T-helper 1 cell (primary cell): ENCODE measurements at regions not wholly inside any gene's neighbourhood (a gene's known extent, or its start where the extent isn't known, plus 50 kb on each side); places are given as distances from the start of the nearest gene placed in this dataset.
"Not testable (repeated sequence)": the region's sequence is repeated elsewhere in the genome, so short reads cannot be mapped to it uniquely, and the experiment has no call there.

Experiments
- DNase-seq, 5 donors: peaks; one replicate each; pipeline ENCODE4 v3.0.0-alpha.2; 2012 to 2020

DNA sequence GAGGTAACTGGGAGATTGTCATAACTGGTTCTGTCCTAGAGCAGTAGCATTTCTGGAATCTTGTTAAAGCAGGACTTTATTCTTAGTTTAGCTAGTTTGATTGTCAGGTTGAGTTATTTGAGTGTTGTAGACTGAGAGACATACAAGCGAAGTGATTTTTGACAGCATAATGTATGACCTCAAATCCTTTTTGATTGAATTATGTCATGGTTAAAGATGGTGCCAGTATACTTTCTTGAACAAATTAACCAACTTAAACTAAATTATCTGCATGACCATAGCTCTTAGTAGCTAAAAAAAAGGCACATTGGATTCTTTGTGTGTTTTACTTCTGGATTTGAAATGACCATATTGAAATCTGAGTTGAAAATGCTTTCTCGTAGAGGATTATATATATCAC, 626.6 kb downstream of the TMTC2 start:
- DNase-seq, result no peak

DNA sequence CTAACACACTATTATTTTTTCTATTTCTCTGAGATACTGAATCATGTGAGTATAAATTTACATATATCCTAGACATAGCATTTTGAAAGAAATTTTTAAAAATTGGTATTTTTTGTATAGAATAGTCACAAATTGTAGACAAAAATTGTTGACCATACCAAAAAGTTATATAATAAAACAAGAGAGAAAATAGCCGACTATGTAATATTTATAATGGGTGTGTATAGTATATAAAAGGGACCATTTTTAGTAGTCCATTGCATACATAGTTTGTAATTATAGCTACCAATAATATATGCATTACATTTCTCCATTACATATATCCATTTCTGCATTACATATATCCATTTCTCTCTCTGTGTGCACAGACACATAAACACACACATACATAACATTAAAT, 590.2 kb downstream of the TMTC2 start:
- DNase-seq, result no peak

GRCh38 chr12:83271201-83271600, 584.5 kb downstream of the TMTC2 start:
- DNase-seq, result no peak

GRCh38 chr12:83265808-83266207, 579.1 kb downstream of the TMTC2 start:
- DNase-seq, result no peak

DNA sequence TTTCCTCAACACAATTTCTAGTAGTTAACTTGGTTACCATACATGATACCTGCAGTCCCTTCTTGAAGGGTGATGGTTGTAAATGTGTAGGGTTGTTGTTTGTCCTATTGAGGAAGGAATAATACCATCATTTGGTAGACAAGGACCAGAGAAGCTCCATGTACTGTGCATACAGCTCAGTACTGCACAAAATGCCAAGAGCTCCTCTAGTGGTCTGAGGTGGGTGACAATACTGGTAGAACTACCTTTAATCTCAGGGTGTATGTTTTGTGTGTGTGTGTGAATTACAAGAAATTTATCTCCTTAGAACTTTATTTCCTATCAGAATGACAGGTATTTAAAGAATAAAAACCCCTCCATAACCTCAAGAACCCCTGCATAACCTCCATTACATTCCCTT, 575.3 kb downstream of the TMTC2 start:
- DNase-seq, result no peak

GRCh38 chr12:83260126-83260525, 573.4 kb downstream of the TMTC2 start:
- DNase-seq, result not testable (repeated sequence)

- DNase-seq, result no peak
Measured at GRCh38 chr12:83257726-83258125, 571.0 kb downstream of the TMTC2 start.

- DNase-seq, result no peak
Measured at GRCh38 chr12:83256562-83256961, 569.9 kb downstream of the TMTC2 start.

- DNase-seq, result no peak
Measured at GRCh38 chr12:83250866-83251265, 564.2 kb downstream of the TMTC2 start.

GRCh38 chr12:83245156-83245555, 558.5 kb downstream of the TMTC2 start:
- DNase-seq, result no peak

- DNase-seq, result no peak
Measured at GRCh38 chr12:83244001-83244400, 557.3 kb downstream of the TMTC2 start.

GRCh38 chr12:83233987-83234386, 547.3 kb downstream of the TMTC2 start:
- not testable (repeated sequence) for DNase-seq

DNA sequence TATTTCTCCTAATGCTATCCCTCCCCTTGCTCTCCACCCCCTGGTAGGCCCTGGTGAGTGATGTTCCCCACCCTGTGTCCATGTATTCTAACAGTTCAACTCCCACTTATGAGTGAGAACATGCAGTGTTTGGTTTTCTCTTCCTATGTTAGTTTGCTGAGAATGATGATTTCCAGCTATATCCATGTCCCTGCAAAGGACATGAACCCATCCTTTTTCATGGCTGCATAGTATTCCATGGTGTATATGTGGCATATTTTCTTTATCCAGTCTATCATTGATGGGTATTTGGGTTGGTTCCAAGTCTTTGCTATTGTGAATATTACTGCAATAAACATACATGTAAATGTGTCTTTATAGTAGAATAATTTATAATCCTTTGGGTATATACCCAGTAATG, 540.3 kb downstream of the TMTC2 start:
- not testable (repeated sequence) for DNase-seq

DNA sequence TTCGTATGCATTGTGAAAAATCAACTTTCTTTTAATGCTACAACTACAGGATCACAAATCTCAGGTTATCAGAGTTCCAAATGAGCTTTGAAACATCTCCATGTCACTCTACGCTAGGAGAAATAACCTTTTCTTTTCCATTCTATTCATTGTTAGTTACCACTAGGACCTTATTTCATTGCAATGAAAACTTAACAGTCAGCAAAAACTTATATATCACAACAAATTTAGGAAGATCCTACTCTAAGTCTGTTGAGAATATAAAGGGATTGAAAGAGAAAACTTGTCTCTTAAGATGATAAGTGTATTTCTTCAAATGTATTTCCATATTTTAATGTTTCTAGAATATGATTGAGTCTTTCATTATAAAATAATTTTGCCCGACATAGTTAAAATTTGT, 539.1 kb downstream of the TMTC2 start:
- DNase-seq, result no peak

DNA sequence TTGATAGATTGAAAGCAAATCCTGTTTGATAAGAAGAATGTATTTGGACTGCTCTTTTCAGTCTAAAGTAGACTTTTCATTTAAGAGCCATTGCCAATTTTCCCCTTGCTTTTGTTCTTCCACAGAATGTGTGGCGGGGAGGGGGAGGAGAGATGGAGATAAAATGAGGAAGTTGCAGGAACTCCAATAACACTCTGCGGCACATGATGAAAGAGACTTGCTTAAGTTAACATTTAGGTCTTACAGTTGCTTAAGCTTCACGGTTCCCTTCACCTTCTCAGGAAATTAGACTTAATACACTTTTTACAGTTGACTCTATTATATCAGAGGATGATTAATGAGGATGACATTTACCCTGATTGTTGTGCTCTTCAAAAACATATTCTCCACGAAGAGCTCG, 537.3 kb downstream of the TMTC2 start:
- DNase-seq, result no peak

DNA sequence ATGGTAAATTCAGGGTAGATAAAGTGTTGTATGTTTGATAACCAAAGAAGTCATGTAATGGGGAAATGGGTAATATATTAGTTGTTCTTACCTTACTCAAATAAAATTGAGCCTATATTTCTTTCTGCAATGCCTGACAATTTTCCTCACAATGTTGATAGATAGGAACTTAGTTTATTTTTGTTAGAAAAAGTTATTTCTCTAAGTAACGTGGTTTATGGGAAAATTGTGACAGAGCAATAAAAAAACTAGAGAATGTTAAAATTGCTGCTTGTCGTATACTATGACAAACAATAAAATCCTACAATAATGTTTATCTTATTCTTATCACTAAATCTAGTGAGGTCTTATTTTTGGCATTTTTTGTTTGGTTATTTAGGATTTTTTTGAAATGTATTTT, 534.1 kb downstream of the TMTC2 start:
- no peak for DNase-seq

- DNase-seq, result no peak
Measured at GRCh38 chr12:83216230-83216629, 529.5 kb downstream of the TMTC2 start.

GRCh38 chr12:83214185-83214584, 527.5 kb downstream of the TMTC2 start:
- no peak for DNase-seq

GRCh38 chr12:83210933-83211332, 524.2 kb downstream of the TMTC2 start:
- no peak for DNase-seq

DNA sequence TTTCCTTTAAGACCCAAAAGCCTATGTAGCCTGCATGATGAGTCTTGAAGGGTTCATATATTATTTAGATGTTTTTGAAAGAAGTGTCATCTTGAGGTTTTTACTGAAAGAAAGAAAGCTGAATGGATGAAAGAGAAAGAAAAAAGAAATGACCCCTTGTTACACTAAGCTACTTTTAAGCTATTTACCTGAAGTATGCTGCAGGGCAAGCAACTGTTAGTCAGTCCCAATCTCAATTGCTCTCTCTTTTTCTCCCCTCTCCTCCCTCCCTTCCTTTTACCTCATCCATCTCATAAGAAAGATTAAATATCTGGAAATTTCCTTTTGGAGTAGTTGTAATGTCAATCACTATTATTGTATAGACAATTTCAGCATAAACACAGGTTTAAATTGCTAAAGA, 512.4 kb downstream of the TMTC2 start:
- no peak for DNase-seq

GRCh38 chr12:83198291-83199015, 511.7 kb downstream of the TMTC2 start:
- no peak for DNase-seq

- DNase-seq, result no peak
Measured at GRCh38 chr12:83197483-83197914, 510.8 kb downstream of the TMTC2 start.

DNA sequence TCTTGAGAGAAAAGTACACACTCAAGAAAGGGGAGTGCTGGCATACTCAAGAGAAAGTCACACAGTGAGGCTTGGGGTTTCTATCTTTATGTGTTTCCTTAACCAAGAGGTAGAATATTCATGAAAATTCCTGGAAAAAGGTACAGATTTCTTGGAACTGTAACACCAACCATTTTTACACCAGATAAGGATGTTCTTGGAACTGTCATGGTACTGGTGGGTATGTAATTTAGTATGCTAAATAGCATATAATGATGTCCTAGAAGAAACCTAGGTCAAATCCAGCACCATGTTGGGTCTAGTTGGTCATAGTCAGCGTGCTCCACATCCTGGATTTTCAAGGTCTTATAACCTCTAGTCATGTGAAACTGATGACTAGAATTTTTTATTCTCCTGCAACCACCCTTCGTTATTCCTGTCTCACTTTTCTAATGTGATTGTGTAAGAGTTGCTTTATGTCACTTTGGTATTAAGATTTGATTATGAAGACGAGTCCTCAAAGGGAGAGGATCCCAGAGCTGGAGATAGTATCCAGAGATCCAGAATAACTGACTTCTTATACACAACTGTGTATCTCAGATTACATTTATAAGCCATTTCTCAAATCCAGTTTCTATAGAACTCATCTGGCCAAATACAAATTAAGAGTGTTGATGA, 510.1 kb downstream of the TMTC2 start:
- no peak for DNase-seq

DNA sequence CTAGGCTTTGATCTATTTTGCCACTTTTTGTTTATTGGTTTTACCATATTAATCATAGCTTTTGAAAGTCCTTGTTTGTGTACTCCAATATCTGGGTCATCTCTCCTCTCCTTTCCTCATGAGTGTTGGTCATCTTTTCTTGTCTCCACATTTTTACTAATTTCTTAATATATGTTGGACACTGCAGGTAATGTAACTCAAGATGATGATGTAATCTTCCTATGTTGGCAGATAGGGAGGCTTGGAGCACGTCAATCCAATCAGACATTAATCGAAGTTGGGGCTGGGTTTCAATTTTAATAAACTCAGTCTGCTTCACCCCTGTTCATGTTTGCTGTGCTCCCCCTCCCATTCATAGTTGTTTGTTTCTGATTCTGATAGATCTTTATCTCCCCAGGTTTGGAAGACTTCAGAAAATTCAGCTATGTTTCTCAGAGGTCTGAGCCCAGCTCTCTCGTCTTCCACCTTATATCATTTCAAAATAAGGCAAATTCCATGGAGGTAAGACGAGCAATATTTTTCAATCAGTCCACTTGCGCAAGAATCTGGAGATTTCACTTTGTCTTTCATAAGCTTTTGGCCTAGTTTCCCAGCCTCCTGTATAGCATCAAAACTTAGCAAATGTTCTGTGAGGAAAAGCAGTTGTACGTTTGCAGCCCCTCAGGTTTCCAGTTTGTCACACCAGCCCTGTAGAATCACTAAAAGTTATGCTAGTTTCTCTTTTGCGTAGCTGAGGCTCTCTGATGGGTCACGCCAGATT, 504.1 kb downstream of the TMTC2 start:
- no peak for DNase-seq
